Central memory CD8-positive, alpha-beta T cell (primary cell): ENCODE measurements at regions not wholly inside any gene's neighbourhood (a gene's known extent, or its start where the extent isn't known, plus 50 kb on each side); places are given as distances from the start of the nearest gene placed in this dataset.

ENCODE experiments used
- ATAC-seq: fragments of 150-1000 bp; cut with Tn5 transposase; replicated peaks from 2 replicates; pipeline ENCODE4 v1.10.0; 2022; ENCODE audit warnings: mild to moderate bottlenecking, moderate FRiP score, moderate number of reproducible peaks; ENCODE audit not compliant: poor library complexity, severe bottlenecking; ENCODE audit errors: extremely low read depth
- DNase-seq, 2 donors: peaks; one replicate each; pipeline ENCODE4 v3.0.0; 2021; ENCODE audit warnings: low spot score in 2 of 2
- H3K27ac Mint-ChIP-seq: one replicate; pipeline ENCODE4 v1.8.0; 2022; ENCODE audit warnings: low read depth, mild to moderate bottlenecking, moderate library complexity, mixed read lengths
- H3K27me3 Mint-ChIP-seq: one replicate; pipeline ENCODE4 v1.8.0; 2022; ENCODE audit warnings: mixed read lengths
- H3K36me3 Mint-ChIP-seq: one replicate; pipeline ENCODE4 v1.8.0; 2022; ENCODE audit warnings: mild to moderate bottlenecking, moderate library complexity, mixed read lengths; ENCODE audit not compliant: insufficient read depth
- H3K4me1 Mint-ChIP-seq: one replicate; pipeline ENCODE4 v1.8.0; 2022; ENCODE audit warnings: mixed read lengths
- H3K4me3 Mint-ChIP-seq: one replicate; pipeline ENCODE4 v1.8.0; 2022; ENCODE audit warnings: mild to moderate bottlenecking, moderate library complexity, mixed read lengths
- H3K9me3 Mint-ChIP-seq: one replicate; pipeline ENCODE4 v1.8.0; 2022; ENCODE audit warnings: mixed read lengths

DNA sequence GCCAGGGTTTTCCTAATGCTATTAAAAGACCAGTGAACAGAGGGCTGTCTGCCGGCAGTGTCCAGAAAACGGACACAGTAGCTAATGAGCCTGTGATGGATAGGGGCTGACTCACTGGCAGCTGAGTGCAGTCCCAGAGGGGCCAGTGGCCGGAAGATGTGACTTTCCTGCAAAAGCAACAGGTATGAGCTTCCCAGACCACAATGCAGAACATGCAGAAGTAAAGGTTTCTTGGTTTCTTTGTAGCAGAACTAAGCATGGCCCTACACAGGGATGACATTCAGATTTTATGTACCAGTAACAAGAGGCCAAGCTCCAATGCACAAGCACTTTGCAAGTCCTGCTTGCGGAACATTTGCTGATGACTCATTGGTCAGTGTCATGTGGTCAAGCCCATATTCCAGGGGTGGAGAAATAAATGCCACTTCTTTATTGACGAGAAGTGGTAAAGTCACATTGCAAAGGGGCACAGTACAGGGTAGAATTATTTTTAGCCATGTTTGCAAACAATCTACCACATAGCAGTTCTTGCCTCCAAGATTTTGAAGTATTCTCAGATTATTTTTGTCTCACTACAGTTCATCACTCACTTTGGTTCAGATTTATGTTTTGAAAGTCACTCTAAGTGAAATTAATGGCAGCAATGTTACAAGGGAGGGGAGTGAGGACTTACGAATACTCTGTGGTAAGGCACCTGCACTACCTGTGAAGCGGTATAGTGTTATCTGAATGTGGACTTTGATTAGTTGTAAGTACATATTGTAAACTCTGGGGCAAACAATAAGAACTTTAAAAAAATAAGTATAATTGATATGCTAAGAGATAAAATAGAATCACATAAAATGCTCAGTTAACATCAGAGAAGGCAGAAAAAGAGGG is 263.3 kb downstream of the ABHD5 start:
- DNase-seq = no peak
- no peaks in the 10 kb centered on the region for H3K36me3 Mint-ChIP-seq
- H3K4me1 Mint-ChIP-seq = no peaks in the 10 kb centered on the region
- no peaks in the 10 kb centered on the region for H3K9me3 Mint-ChIP-seq
- H3K4me3 Mint-ChIP-seq = no peak overlapping the region
- ATAC-seq = no peak
- no peak overlapping the region for H3K27ac Mint-ChIP-seq
- peaks cover 37% of the 10 kb centered on the region for H3K27me3 Mint-ChIP-seq

DNA sequence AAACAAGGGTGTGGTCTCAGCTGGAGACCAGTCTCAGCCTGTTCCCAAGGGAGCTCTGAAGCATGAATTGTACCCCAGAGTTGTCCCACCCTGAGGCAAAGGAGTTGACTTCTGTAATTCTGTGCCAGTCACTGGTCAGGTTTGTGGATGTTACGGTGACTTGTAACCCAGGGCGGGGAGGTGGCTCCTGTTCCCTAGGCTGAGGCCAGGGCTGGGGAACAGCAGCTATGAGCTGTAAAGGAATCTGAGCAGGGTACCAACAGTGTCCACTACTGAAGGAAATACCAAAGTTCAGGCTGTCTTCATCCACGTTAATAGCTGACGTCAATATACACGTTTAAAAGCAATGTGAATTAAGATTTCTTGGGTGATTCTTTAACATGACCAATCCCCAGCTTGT is 266.2 kb downstream of the ABHD5 start:
- no peaks in the 10 kb centered on the region for H3K4me1 Mint-ChIP-seq
- H3K9me3 Mint-ChIP-seq = no peaks in the 10 kb centered on the region
- H3K36me3 Mint-ChIP-seq = no peaks in the 10 kb centered on the region
- no peak overlapping the region for H3K27ac Mint-ChIP-seq
- no peak overlapping the region for H3K4me3 Mint-ChIP-seq
- H3K27me3 Mint-ChIP-seq = peaks cover 48% of the 10 kb centered on the region
- no peak for DNase-seq
- no peak for ATAC-seq

DNA sequence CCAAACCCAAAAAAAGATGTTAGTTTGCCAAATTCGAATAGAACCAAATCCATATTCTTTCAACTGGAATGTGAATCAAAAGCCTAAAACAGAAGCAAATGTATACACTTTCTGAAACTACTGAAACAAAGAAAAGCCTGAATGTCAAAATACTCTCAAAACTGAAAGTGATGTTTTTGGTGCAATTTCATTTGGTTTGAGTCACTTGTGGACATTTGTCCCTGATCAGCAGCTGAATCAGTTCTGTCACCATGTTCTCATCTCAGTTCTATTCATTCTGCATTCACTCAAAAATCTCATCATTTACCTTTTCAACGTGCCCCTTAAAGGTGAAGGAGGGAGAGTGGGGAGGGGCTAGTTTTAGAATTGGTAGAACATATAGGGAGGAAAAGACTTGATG is 266.8 kb downstream of the ABHD5 start:
- no peaks in the 10 kb centered on the region for H3K36me3 Mint-ChIP-seq
- no peaks in the 10 kb centered on the region for H3K4me1 Mint-ChIP-seq
- DNase-seq (no peak), ATAC-seq (no peak)
- no peak overlapping the region for H3K4me3 Mint-ChIP-seq
- no peaks in the 10 kb centered on the region for H3K9me3 Mint-ChIP-seq
- peaks cover 48% of the 10 kb centered on the region for H3K27me3 Mint-ChIP-seq
- H3K27ac Mint-ChIP-seq = no peak overlapping the region

DNA sequence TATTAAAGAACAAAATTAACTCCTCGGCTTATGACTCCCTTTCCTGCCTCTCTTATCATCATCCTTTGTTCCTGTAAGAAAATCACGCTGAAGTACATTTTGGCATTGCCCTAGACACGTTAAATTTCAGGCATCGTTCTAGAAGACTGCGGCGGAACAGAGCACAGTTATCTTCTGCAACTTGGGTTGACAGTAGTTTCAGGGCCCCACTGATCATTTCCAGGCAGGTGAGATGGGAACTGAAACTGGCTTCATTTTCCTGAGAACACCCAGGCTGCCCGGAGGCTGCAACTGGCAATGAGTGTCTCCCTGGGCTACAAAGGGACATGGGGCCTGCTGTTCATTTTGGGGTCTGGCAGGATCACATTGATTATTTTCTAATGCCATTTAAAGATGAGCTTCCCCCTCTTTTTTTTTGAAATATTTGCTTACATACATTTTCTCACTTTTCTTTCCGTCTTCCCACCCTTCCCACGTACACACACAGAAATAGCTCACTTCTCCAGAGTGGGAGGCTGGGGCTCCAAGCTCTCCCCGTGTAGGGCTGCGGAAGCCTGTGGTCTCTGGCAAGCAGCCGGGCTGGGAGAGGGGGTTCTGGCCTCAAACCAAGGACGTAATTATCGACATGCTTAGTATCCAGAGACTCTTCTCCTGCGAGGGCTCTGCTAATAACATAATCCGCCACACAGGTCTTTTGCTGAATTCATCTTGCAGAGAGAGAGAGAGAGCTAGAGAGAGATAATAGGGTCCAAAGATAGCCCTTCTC is 267.4 kb downstream of the ABHD5 start:
- H3K36me3 Mint-ChIP-seq = no peaks in the 10 kb centered on the region
- H3K4me1 Mint-ChIP-seq = no peaks in the 10 kb centered on the region
- H3K4me3 Mint-ChIP-seq = no peak overlapping the region
- no peak overlapping the region for H3K27ac Mint-ChIP-seq
- no peak for ATAC-seq
- DNase-seq = no peak
- H3K9me3 Mint-ChIP-seq = no peaks in the 10 kb centered on the region
- peaks cover 48% of the 10 kb centered on the region for H3K27me3 Mint-ChIP-seq

DNA sequence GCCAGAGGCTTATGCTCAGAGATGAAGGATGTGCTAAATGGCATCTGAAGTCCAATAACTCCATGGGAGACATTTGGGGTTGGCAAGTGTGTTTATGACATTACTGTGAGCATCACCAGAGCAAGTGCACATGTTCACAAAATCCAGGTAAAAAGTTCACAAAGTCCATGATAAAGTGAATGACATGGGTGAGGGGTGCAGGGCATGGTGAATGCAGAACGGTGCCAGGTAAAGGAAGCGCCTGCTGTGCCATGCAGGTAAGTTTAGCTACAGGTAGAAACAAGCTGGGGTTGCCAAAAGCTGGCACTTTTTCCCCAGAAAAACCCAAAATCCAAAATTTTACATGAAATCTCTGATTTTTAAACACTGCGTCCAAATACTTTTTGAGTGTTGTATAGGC is 268.2 kb downstream of the ABHD5 start:
- no peak for ATAC-seq
- no peak overlapping the region for H3K4me3 Mint-ChIP-seq
- no peaks in the 10 kb centered on the region for H3K36me3 Mint-ChIP-seq
- no peaks in the 10 kb centered on the region for H3K9me3 Mint-ChIP-seq
- no peaks in the 10 kb centered on the region for H3K4me1 Mint-ChIP-seq
- DNase-seq = no peak
- no peak overlapping the region for H3K27ac Mint-ChIP-seq
- peaks cover 56% of the 10 kb centered on the region for H3K27me3 Mint-ChIP-seq

DNA sequence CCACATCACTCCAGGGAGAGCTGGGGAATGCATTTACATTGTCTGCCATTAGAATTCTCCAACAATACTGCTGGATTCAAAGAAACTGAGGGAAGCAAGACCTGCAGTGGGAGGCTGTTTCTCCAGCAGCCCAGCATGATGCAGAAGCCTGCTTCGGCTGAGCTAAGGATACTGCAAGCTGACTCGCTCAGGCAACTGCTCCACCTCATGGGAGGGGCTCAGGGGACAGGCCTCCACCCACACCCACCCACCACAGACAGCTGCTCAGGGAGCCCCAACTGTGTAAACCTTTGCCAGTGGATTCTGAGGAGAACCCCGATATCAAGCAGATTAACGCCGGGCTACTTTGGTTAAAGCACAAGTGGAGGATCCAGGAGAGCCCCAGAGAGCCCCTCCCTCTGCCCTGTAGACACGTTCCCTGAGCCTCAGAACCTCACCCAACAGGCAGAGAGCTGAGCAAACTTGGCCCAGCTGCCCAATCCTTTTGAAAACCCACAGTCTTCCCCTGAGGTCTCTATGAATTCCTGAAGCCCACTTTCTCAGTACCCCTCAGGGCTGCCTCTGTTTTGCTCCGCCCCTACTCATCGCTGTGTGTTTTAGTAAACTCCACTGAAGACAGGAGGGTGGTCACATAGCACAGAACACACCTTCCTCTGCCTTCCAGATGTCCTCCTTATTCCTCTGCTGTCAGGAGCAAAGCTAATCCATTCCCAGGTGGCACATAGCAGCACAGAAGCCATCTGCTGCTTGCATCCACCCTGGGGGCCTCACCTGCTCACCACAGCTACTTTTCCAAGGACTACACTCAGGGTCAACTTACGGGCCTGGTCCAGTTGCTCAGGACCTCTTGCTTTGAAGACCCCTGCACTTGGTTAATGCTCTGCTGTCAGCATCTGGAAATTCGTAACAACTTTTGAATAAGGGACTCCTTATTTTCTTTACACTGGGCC is 269.0 kb downstream of the ABHD5 start:
- no peaks in the 10 kb centered on the region for H3K4me1 Mint-ChIP-seq
- peaks cover 64% of the 10 kb centered on the region for H3K27me3 Mint-ChIP-seq
- no peaks in the 10 kb centered on the region for H3K36me3 Mint-ChIP-seq
- H3K4me3 Mint-ChIP-seq = no peak overlapping the region
- ATAC-seq = no peak
- H3K9me3 Mint-ChIP-seq = no peaks in the 10 kb centered on the region
- no peak for DNase-seq
- no peak overlapping the region for H3K27ac Mint-ChIP-seq

DNA sequence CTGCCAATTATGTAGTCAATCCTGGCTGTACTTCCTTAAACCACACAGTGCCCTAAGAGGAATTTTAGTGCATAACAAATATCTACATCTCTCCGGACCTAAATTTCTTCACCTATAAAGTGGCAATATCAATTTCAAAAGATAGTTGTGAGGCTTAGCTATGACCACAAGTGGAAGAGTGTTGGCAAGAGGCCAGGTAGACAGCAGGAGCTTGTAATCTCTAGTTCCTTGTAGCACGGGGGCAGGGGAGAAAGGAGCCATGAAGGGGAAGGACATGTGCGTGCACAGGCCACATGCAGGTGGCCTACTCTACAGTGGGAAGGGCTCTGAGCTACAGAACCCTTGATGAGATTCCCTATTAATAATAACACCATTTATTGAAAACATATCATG is 269.7 kb downstream of the ABHD5 start:
- no peaks in the 10 kb centered on the region for H3K36me3 Mint-ChIP-seq
- no peaks in the 10 kb centered on the region for H3K4me1 Mint-ChIP-seq
- no peak overlapping the region for H3K27ac Mint-ChIP-seq
- no peaks in the 10 kb centered on the region for H3K9me3 Mint-ChIP-seq
- ATAC-seq = no peak
- H3K27me3 Mint-ChIP-seq = peaks cover 67% of the 10 kb centered on the region
- no peak for DNase-seq
- no peak overlapping the region for H3K4me3 Mint-ChIP-seq

DNA sequence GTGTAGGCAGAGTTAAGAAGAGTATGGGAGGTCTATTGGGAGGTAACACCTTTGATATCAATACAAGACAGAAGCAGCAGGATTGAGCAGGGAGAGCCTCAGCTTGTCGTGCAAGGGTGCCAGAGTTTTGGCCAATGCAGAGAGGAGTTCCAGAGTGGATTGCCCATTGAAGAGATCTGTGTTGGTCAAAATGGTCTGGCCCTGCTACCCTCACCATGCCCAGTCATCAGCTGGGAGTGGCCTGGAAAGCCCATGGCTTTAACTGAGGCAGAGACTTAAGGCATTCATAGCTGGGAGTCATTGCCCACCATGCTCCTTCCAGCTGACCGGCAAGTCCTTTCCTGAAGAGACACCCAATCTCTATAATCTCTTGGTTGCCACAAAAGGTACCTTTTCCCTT is 271.3 kb downstream of the ABHD5 start:
- no peaks in the 10 kb centered on the region for H3K4me1 Mint-ChIP-seq
- H3K36me3 Mint-ChIP-seq = no peaks in the 10 kb centered on the region
- H3K4me3 Mint-ChIP-seq = no peak overlapping the region
- H3K27ac Mint-ChIP-seq = no peak overlapping the region
- no peak for ATAC-seq
- no peaks in the 10 kb centered on the region for H3K9me3 Mint-ChIP-seq
- peaks cover 65% of the 10 kb centered on the region for H3K27me3 Mint-ChIP-seq
- DNase-seq = no peak

DNA sequence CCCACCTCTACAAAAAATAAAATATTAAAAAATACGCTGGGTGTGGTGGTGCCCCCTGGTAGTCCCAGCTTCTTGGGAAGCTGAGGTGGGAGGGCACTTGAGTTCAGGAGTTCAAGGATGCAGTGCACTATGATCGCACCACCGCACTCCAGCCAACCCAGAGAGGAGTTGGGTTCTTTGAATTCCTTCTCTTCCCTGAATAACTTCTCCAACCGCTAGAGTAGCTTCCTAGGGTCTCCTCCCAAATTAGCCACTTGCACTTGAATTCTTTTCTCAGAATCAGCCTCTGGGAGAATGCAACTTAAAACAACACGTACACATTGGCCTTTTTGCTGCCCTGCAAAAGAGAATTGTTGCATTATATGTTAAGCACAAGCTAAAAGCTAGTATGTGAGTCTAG is 272.5 kb downstream of the ABHD5 start:
- H3K36me3 Mint-ChIP-seq = no peaks in the 10 kb centered on the region
- H3K27me3 Mint-ChIP-seq = peaks cover 73% of the 10 kb centered on the region
- no peak overlapping the region for H3K27ac Mint-ChIP-seq
- H3K4me1 Mint-ChIP-seq = no peaks in the 10 kb centered on the region
- ATAC-seq (no peak), DNase-seq (no peak)
- H3K9me3 Mint-ChIP-seq = no peaks in the 10 kb centered on the region
- H3K4me3 Mint-ChIP-seq = no peak overlapping the region

DNA sequence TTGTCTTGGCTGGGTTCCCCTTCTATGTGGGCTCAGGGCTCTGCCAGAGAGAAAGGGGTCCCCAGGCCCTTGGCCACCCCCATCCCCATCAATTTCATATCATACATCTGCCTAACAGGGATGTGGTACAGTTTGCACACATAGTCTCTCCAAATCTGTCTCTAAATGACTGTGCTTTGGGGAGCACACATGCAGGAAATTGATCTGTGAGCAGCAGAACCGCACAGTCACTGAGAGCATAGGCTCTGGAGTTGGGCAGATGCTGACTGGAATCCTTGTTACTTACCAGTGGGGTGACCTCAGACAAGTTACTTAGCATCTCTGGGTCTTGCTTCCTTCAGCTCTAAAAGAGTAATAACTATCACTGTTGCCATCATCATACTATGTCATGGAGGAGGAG is 273.9 kb downstream of the ABHD5 start:
- no peak overlapping the region for H3K27ac Mint-ChIP-seq

DNA sequence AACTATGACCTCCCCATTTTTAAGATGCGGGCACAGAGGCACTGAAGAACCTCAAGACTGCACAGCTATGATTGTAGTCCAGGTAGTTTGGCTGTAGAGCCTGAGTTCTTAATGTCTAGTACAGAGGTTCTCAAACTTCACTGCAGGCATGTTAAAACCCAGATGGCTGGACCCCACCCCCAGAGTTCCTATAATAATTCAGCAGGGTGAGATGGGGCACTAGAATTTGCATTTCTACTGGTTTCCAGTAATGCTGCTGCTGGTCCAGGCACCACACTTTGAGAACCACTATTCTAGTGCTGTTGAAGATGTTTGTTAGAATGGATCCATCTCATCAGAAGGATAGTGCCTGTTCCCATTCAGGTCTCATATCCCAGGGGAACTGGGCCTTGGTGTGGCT is 274.9 kb downstream of the ABHD5 start:
- Mint-ChIP-seq H3K27ac (no peak overlapping the region), H3K27me3 (peaks cover 79% of the 10 kb centered on the region), H3K9me3 (no peaks in the 10 kb centered on the region), H3K36me3 (no peaks in the 10 kb centered on the region), H3K4me3 (no peak overlapping the region), H3K4me1 (no peaks in the 10 kb centered on the region)
- DNase-seq (no peak), ATAC-seq (no peak)

More for the DNA sequence above, 273.9 kb downstream of the ABHD5 start:
- Mint-ChIP-seq H3K9me3 (no peaks in the 10 kb centered on the region), H3K27me3 (peaks cover 76% of the 10 kb centered on the region), H3K36me3 (no peaks in the 10 kb centered on the region), H3K4me3 (no peak overlapping the region), H3K4me1 (no peaks in the 10 kb centered on the region)
- no peak for ATAC-seq
- no peak for DNase-seq

DNA sequence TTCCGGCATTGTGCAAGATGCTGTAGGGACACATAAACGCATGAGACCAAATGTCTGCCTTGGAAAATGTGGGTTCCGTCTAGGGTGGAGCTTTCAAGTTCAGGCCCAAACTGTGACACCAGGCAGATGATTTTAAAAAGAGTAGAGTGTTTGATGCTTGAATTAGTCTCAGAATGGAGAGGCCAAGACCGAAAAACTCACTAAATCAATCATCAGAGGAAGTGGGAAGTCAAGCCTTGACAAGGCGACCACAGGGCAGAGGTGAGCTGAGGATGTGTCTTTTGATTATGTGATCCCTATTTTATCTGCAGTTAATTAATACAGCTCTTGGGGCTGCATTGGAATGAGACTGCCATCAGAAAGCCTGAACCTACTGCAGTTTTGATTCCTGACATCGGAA is 275.4 kb downstream of the ABHD5 start:
- Mint-ChIP-seq H3K27me3 (peaks cover 79% of the 10 kb centered on the region), H3K27ac (no peak overlapping the region), H3K4me3 (no peak overlapping the region), H3K9me3 (no peaks in the 10 kb centered on the region), H3K4me1 (no peaks in the 10 kb centered on the region), H3K36me3 (no peaks in the 10 kb centered on the region)
- DNase-seq = no peak
- ATAC-seq = no peak
